ENCODE measurements at regions not wholly inside any gene's neighbourhood (a gene's known extent, or its start where the extent isn't known, plus 50 kb on each side); places are given as distances from the start of the nearest gene placed in this dataset.

GRCh38 chr3:56909349-56909748 lies 107.6 kb upstream of the ARHGEF3 start:
- Histone ChIP-seq H3K36me3 (no peaks in the 10 kb centered on the region), H3K4me3 (no peak overlapping the region), H3K27ac (no peak overlapping the region), H3K27me3 (no peaks in the 10 kb centered on the region), H3K4me1 (no peaks in the 10 kb centered on the region), H3K9me3 (no peaks in the 10 kb centered on the region)
- TF ChIP-seq POLR2A (IDR thresholded peaks at IDR 0.05) (no peak), EP300 (IDR thresholded peaks at IDR 0.05) (no peak), CTCF (IDR thresholded peaks at IDR 0.05) (no peak), POLR2AphosphoS5 (IDR thresholded peaks at IDR 0.05) (no peak)
- DNase-seq (ENCODE audit: low spot score in 2 of 2): no peak
- 95% methylated on average over 6 of the region's 6 CpGs for WGBS

GRCh38 chr3:56908004-56908403 lies 106.3 kb upstream of the ARHGEF3 start:
- TF ChIP-seq CTCF (IDR thresholded peaks at IDR 0.05): no peak
- TF ChIP-seq POLR2AphosphoS5 (IDR thresholded peaks at IDR 0.05): no peak
- no peak for TF ChIP-seq EP300 (IDR thresholded peaks at IDR 0.05)
- TF ChIP-seq POLR2A (IDR thresholded peaks at IDR 0.05): no peak
- H3K27me3 ChIP-seq: no peaks in the 10 kb centered on the region
- no peaks in the 10 kb centered on the region for H3K4me1 ChIP-seq
- WGBS: 79% methylated on average over 5 of the region's 5 CpGs
- H3K4me3 ChIP-seq: no peak overlapping the region
- no peak overlapping the region for H3K27ac ChIP-seq
- no peaks in the 10 kb centered on the region for H3K9me3 ChIP-seq
- DNase-seq (ENCODE audit: low spot score in 2 of 2): no peak
- no peaks in the 10 kb centered on the region for H3K36me3 ChIP-seq

GRCh38 chr3:56904552-56905215 lies 102.9 kb upstream of the ARHGEF3 start:
- H3K4me3 ChIP-seq: no peak overlapping the region
- H3K4me1 ChIP-seq: no peaks in the 10 kb centered on the region
- H3K27ac ChIP-seq: no peak overlapping the region
- no peak for DNase-seq (ENCODE audit: low spot score in 2 of 2)
- H3K9me3 ChIP-seq: no peaks in the 10 kb centered on the region
- WGBS: 74% methylated on average over 6 of the region's 6 CpGs
- no peaks in the 10 kb centered on the region for H3K27me3 ChIP-seq
- no peaks in the 10 kb centered on the region for H3K36me3 ChIP-seq
- TF ChIP-seq POLR2A (IDR thresholded peaks at IDR 0.05) (no peak), EP300 (IDR thresholded peaks at IDR 0.05) (no peak), CTCF (IDR thresholded peaks at IDR 0.05) (no peak), POLR2AphosphoS5 (IDR thresholded peaks at IDR 0.05) (no peak)

- no peak overlapping the region for H3K27ac ChIP-seq
- H3K4me3 ChIP-seq: no peak overlapping the region
- WGBS: 91% methylated on average over 1 of the region's 1 CpG
- H3K27me3 ChIP-seq: no peaks in the 10 kb centered on the region
- no peaks in the 10 kb centered on the region for H3K9me3 ChIP-seq
- no peak for DNase-seq (ENCODE audit: low spot score in 2 of 2)
- H3K4me1 ChIP-seq: no peaks in the 10 kb centered on the region
- H3K36me3 ChIP-seq: no peaks in the 10 kb centered on the region
- TF ChIP-seq EP300 (IDR thresholded peaks at IDR 0.05) (no peak), CTCF (IDR thresholded peaks at IDR 0.05) (no peak), POLR2A (IDR thresholded peaks at IDR 0.05) (no peak), POLR2AphosphoS5 (IDR thresholded peaks at IDR 0.05) (no peak)
These were observed 101.6 kb upstream of the ARHGEF3 start for GRCh38 chr3:56903231-56903782.

GRCh38 chr3:56902468-56903160 lies 100.9 kb upstream of the ARHGEF3 start:
- Histone ChIP-seq H3K9me3 (no peaks in the 10 kb centered on the region), H3K4me3 (no peak overlapping the region), H3K36me3 (no peaks in the 10 kb centered on the region), H3K27ac (no peak overlapping the region), H3K27me3 (no peaks in the 10 kb centered on the region), H3K4me1 (no peaks in the 10 kb centered on the region)
- DNase-seq (ENCODE audit: low spot score in 2 of 2): no peak
- no peak for TF ChIP-seq POLR2AphosphoS5 (IDR thresholded peaks at IDR 0.05)
- no peak for TF ChIP-seq CTCF (IDR thresholded peaks at IDR 0.05)
- TF ChIP-seq EP300 (IDR thresholded peaks at IDR 0.05): no peak
- no peak for TF ChIP-seq POLR2A (IDR thresholded peaks at IDR 0.05)
- WGBS: 89% methylated on average over 3 of the region's 3 CpGs

All from suprapubic skin (tissue), 4 donors.